Suprapubic skin (tissue), 4 donors: ENCODE measurements at regions not wholly inside any gene's neighbourhood (a gene's known extent, or its start where the extent isn't known, plus 50 kb on each side); places are given as distances from the start of the nearest gene placed in this dataset.

Source experiments
- POLR2A ChIP-seq, 2 donors: fragments of 450-650 bp; IDR thresholded peaks; one replicate each; pipeline ENCODE4 v1.6.1; 2017; ENCODE audit warnings: antibody characterized with exemption in 2 of 2, mild to moderate bottlenecking in 2 of 2, moderate library complexity in 2 of 2
- POLR2AphosphoS5 ChIP-seq, 3 donors: sonication (generic); formaldehyde crosslinking; IDR thresholded peaks; one replicate each; pipeline ENCODE4 v1.6.1; 2017; ENCODE audit warnings: antibody characterized with exemption in 3 of 3
- TF ChIP-seq, protein P1 (sequence below), 2 donors: fragments of 200-600 bp in 1 of 2; fragments of 450-650 bp in 1 of 2; sonication (generic) in 1 of 2; IDR thresholded peaks; one replicate each; pipeline ENCODE4 v1.5.1; 2016 to 2019; ENCODE audit warnings: antibody characterized with exemption in 2 of 2, mild to moderate bottlenecking in 1 of 2, moderate library complexity in 1 of 2

DNA sequence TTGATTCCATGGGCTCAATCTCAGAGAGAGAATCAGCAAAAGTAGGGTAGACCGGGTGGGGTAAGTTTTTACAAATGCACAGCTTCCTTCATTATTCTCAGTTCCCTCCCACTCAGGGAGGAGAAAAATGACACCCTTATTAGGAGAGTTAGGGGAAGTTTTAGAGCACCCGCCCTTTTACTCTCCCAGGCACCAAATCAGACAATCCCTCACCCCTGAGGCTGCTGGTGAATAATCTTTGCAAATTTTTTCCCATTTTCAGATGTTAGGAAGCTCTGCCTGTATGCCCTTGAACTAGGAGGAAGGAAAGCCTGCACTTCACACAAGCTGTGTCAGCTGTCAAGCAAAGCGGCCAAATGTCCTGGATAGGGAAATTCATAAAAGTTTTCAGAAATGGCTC lies 834.9 kb downstream of the GRID1 start:
- TF ChIP-seq POLR2A (IDR thresholded peaks at IDR 0.05) (no peak), POLR2AphosphoS5 (IDR thresholded peaks at IDR 0.05) (no peak)
- TF ChIP-seq, protein P1, sequence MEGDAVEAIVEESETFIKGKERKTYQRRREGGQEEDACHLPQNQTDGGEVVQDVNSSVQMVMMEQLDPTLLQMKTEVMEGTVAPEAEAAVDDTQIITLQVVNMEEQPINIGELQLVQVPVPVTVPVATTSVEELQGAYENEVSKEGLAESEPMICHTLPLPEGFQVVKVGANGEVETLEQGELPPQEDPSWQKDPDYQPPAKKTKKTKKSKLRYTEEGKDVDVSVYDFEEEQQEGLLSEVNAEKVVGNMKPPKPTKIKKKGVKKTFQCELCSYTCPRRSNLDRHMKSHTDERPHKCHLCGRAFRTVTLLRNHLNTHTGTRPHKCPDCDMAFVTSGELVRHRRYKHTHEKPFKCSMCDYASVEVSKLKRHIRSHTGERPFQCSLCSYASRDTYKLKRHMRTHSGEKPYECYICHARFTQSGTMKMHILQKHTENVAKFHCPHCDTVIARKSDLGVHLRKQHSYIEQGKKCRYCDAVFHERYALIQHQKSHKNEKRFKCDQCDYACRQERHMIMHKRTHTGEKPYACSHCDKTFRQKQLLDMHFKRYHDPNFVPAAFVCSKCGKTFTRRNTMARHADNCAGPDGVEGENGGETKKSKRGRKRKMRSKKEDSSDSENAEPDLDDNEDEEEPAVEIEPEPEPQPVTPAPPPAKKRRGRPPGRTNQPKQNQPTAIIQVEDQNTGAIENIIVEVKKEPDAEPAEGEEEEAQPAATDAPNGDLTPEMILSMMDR (IDR thresholded peaks at IDR 0.05): no peak
